ENCODE measurements at regions not wholly inside any gene's neighbourhood (a gene's known extent, or its start where the extent isn't known, plus 50 kb on each side); places are given as distances from the start of the nearest gene placed in this dataset.

GRCh38 chr2:64376926-64377325 is 77.0 kb upstream of the LGALSL start:
- DNase-seq, result no peak

DNA sequence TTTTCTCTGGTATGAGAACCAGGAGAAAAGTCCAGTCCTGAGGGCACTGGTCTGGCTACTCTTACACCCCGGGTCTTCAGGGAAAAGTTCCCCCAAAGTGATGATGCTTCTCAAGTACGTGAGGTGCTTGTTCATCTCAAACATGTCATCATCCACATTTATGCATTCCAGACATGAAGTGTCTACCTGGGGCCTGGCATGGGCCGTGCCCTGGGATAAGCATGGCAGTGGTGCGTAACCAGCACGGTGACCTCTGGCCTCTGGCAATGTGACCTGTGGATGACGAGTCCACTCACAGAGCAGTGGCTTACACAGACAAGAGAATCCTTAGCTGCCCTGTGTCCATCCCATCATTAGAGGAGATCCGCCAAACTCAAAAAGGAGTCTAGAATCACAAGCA is 74.8 kb upstream of the LGALSL start:
- no peak for DNase-seq

- DNase-seq, result no peak
Measured at GRCh38 chr2:64380853-64381527, 73.0 kb upstream of the LGALSL start.

DNA sequence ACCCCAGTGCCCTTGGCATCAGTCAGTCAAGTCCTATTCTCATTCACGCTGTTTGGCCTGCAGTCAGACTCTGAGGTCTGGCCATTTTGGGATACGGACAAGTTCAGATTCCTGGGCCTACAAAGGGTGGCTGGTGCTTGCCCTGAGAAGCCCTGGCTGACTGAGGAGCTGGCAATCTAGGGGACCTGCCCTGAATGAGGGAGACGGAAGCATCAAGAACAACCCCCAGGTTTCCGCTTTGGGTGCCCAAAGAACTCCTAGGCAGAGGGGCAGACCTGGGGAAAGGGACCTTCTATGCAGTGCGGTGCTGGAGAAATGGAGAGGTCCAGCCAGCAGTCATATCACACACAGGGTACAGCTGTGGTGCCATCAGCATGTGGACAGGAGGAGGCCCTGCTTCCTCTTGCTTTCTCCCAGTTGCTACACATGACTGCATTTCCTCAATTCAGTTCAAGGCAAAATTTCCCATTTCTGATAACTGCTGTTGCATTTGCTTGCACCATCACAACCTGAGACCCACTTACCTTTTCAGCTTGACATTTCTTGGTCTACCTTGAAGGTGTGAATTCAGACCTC is 70.9 kb upstream of the LGALSL start:
- DNase-seq, result no peak

DNA sequence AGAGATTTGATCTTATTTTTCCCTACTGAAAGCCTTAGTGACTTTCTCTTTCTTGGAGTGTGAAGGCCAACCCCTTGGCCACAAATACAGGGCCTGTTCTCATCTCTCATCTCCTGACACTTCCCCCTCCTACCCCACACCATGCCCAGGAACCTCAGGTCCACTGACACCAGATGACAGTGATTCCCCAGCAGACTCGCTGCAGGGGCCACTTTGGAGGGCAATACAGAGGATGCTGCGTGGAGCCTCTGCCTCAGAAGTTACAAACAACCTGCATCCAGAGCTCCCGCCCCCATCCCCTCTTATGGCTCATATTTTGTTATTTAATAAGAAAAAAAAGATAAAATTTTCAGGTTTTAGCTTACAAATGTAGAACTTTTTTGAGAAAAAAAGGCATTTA is 70.1 kb upstream of the LGALSL start:
- no peak for DNase-seq

DNA sequence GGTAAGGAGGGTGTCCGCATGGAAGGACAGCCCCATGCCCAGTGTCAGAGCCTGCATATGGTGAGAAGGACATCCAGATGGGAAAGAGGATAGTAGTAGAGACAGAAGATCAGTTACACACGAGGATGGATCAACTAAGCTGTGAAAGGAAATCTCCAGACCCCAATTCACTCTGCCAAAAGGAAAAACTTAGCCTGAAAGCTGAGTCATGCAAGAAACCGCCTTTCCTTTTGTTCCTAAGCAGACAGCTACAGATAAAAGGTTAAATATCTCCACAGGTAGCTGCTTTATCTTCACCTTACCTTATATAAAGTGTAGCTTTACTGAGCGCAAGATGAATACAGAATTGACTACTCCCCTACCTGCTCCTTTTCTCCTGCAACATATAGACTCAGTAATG is 67.3 kb upstream of the LGALSL start:
- no peak for DNase-seq

DNA sequence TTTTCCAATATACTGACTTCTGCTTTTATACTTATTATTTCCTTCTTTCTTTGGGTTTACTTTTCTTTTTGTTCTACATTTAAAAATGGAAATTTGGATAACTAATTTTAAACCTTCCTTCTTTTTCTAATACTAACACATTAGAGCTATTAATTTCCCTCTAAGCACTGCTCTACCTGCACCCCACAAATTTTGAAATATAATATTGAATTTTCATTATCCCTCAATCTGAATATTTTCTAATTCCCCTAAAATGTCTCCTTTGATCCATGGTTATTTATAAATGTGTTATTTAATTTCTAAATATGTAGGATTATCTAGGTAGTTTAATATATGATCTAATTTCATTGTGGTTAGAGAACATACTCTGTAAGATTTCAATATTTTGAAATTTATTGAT is 63.4 kb upstream of the LGALSL start:
- DNase-seq, result no peak

- no peak for DNase-seq
Measured at GRCh38 chr2:64391424-64391823, 62.5 kb upstream of the LGALSL start.

DNA sequence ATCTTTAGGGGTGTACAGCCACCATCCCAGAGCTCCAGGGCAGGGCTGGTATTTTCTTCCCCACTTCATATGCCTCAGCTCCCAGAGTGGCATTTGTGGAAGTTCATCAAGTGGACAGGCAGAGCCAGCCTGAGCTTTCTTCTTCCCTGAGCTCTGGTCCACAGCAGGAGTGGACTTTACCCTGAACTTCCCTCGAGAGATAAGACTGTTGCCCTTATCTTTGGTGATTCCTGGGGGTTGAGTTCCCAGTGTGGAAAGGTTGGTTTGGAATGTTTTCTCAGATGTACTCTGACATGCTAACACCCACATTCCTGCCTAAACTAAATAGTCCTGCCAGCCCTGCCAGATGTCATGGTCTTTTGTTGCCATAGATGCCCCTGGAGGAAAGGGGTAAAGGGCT is 62.0 kb upstream of the LGALSL start:
- no peak for DNase-seq

DNA sequence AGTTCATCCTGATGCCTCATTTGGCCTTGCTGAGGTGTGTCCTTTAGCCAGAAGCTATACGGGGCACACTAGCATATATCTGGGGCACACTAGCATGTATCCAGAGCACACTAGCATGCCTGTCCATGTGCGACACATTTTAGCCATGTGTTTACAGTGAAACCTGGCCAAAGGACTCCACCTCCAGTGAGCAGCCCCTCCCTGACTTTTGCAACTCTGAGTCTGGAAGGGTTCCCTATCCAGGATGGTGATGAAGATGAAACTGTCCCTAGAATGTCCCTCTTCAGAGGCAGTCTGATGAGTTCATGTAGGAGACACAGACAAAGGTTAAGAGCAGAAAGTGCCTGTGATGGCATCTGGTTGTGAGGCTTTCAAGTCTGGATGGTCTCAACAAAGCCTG is 61.4 kb upstream of the LGALSL start:
- DNase-seq, result no peak

- no peak for DNase-seq
Measured at GRCh38 chr2:64393383-64394010, 60.5 kb upstream of the LGALSL start.

GRCh38 chr2:64394153-64394552 is 59.8 kb upstream of the LGALSL start:
- no peak for DNase-seq

GRCh38 chr2:64396001-64396400 is 58.0 kb upstream of the LGALSL start:
- no peak for DNase-seq

- DNase-seq, result no peak
Measured at GRCh38 chr2:64396551-64396950, 57.4 kb upstream of the LGALSL start.

DNA sequence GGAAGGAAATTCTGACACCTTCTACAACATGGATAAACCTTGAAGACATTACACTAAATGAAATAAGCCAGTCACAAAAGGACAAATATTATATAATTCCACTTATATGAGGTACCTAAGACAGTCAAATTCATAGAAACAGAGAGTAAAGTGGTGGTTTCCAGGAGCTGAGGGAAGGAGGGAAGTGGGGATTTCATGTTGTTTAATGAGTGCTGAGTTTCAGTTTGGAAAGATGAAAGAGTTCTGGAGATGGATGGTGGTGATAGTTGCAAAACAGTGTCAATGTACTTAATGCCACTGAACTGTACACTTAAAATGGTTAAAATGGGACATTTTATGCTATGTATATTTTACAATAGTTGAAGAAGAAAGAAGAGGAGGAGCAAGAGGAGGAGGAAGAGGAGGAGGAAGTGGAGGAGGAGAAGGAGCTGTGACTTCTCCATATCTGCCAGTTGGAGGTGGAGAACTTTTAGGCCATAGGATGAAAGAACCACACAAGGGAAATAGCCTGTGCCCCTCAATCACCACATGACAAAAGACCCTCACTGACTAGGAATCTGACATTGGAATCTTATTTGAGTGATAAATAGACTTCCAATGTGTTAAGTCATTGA is 55.3 kb upstream of the LGALSL start:
- no peak for DNase-seq

- DNase-seq, result no peak
Measured at GRCh38 chr2:64399521-64399920, 54.4 kb upstream of the LGALSL start.

DNA sequence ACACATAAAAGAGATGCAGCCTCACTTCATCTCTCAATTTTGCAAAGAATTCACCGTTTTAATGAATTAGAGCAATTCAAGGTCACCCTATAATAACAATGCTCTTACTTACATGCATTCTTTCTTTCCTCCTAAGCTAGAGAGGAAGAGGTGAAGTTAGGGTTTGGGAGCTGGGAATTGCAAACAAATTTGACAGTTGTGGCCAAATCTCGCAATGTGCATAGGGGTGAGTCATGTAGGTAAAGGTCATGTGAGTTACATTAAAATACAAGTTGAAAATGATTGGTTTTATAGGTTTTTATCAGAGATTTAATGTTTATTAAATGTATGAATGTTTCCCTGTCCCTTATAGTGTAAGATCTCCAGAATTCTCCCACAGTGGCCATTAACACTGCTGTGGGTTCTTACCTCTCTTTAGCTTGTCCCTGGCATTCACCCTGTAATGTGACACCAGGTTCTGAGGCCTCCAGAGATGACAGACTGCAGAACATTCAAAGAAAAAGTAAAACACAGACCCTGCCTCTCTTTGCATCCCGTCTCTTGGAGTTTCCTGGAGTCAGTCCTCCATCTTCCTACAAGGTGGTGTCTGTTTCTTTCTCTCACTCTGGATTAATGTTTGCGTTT is 53.7 kb upstream of the LGALSL start:
- no peak for DNase-seq

GRCh38 chr2:64400733-64401528 is 53.0 kb upstream of the LGALSL start:
- no peak for DNase-seq

DNA sequence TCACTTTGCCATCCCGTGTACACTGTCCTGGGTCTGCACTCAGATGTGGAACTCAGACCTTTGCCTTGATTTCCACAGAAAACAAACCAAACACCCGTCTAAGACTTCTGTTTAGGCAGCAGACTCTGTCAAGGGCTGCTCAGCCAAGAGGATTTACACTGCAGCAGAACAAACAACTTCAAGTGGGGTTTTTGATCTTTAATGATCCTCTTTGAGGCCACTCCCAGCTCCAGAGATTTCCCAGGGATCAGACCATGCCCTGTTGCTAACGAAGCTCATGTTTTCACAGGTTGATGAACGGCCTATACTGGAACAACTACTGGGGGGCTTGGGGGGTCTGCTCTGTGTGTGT is 52.5 kb upstream of the LGALSL start:
- DNase-seq, result no peak

DNA sequence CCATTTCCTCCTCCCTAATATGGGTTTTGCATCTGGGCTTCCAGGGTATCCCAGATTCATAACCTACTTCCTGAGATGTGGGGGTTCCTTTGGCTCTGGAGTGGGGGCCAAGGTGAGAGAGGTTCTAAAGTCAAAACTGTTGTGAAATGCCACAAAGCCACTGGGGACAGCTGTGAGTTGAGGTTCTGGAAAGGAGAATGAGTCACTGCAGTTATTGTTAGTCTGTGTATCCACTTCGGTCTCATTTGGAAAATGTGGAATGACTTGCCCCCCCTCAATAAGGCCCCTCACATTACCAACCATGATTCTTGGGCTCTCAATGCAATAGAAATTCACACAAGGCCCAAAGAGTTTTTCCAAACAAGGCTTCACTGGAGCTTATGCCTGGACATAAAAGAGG is 51.1 kb upstream of the LGALSL start:
- peak; percentile 73 for DNase-seq

GRCh38 chr2:64403426-64403825 is 50.5 kb upstream of the LGALSL start:
- no peak for DNase-seq

GRCh38 chr2:64404002-64404731 is 49.8 kb upstream of the LGALSL start:
- peak; percentile 98 for DNase-seq
